ENCODE measurements at regions not wholly inside any gene's neighbourhood (a gene's known extent, or its start where the extent isn't known, plus 50 kb on each side); places are given as distances from the start of the nearest gene placed in this dataset.

DNA sequence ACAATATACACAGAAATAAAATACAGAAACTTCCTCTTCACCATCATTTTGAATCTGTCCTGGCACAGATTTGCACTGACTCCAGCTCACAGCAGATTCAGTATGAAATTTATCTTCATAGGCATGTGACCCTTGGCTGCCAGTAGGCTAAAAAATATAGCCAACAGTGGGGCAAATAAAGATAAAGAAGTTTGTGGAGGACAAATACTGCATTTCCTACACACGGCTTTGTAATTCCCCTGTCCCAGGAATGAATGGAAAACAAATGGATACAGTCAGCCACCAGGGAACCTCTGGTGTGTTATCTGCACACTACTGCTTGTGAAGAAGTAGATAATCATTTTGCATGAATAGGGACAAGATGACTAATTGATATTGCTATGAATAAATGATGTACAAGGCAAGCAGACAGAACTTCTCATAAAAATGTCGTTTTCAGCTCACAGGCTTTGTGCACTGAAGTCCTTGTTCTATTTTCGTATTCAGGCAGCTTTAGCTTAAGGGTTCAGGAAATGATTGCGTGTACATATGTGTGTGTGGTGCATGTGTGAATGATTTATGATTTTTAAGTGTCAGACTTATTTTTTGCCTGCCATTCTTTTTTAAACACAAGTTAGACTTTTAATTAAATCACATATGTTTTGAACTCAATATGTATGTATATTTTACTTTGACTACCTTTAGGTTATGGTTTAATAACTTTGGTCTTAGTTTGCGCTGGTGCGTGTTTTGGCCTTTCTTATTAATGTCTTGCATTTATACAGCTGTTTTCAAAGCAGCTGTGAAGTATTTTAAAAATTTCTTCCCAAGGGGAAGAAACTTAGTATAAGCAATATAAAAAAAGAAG is 543.8 kb upstream of the JAG1 start (continued):
- TF ChIP-seq, protein P1, sequence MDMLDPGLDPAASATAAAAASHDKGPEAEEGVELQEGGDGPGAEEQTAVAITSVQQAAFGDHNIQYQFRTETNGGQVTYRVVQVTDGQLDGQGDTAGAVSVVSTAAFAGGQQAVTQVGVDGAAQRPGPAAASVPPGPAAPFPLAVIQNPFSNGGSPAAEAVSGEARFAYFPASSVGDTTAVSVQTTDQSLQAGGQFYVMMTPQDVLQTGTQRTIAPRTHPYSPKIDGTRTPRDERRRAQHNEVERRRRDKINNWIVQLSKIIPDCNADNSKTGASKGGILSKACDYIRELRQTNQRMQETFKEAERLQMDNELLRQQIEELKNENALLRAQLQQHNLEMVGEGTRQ (IDR thresholded peaks at IDR 0.05; ENCODE audit: low read length) = no peak
- TF ChIP-seq EZH2 (IDR thresholded peaks at IDR 0.05; ENCODE audit: low read depth, low read length, severe bottlenecking) = no peak
- TF ChIP-seq KDM5A (IDR thresholded peaks at IDR 0.05; ENCODE audit: low read length) = no peak
- TF ChIP-seq, protein P2, sequence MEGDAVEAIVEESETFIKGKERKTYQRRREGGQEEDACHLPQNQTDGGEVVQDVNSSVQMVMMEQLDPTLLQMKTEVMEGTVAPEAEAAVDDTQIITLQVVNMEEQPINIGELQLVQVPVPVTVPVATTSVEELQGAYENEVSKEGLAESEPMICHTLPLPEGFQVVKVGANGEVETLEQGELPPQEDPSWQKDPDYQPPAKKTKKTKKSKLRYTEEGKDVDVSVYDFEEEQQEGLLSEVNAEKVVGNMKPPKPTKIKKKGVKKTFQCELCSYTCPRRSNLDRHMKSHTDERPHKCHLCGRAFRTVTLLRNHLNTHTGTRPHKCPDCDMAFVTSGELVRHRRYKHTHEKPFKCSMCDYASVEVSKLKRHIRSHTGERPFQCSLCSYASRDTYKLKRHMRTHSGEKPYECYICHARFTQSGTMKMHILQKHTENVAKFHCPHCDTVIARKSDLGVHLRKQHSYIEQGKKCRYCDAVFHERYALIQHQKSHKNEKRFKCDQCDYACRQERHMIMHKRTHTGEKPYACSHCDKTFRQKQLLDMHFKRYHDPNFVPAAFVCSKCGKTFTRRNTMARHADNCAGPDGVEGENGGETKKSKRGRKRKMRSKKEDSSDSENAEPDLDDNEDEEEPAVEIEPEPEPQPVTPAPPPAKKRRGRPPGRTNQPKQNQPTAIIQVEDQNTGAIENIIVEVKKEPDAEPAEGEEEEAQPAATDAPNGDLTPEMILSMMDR (IDR thresholded peaks at IDR 0.05; ENCODE audit: control extremely low read depth in 1 of 3, insufficient read depth in 1 of 3, low read depth in 1 of 3, low read length in 3 of 3) = no peak
- TF ChIP-seq, protein P3, sequence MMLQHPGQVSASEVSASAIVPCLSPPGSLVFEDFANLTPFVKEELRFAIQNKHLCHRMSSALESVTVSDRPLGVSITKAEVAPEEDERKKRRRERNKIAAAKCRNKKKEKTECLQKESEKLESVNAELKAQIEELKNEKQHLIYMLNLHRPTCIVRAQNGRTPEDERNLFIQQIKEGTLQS (IDR thresholded peaks at IDR 0.05; ENCODE audit: insufficient read depth, low read depth, low read length) = no peak
- no peak for TF ChIP-seq GABPA (IDR thresholded peaks at IDR 0.05; ENCODE audit: borderline replicate concordance, insufficient read depth, low read length)
- TF ChIP-seq RFX5 (IDR thresholded peaks at IDR 0.05; ENCODE audit: borderline replicate concordance, low read depth, low read length) = no peak

Measured in H1 (cell line).